GM12874 (cell line): ENCODE measurements at regions not wholly inside any gene's neighbourhood (a gene's known extent, or its start where the extent isn't known, plus 50 kb on each side); places are given as distances from the start of the nearest gene placed in this dataset.

ENCODE experiments used
- TF ChIP-seq, protein P1 (sequence below): IDR thresholded peaks from 2 replicates; pipeline ENCODE4 v1.5.1; 2011; ENCODE audit warnings: low read depth, mild to moderate bottlenecking, control low read depth, low read length, moderate library complexity; ENCODE audit not compliant: insufficient read depth

DNA sequence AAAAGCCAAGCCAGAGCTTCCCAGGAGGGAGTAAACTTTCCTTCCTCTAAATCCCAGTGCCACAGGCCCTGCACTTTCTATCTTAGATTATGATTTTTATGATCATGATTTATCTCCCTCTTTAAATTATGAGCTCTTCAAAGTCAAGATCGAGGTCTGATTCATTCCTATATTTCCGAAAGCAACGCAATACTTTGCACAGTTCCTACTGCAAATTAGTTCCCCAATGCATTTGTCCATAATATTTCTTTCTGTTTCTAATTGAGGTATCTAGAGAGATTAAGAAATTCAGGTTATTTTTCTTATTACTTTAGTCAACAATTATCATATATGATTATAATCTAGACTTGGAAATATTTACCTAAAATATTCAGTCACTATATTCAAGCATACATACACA, 173.1 kb upstream of the LPP start:
- TF ChIP-seq, protein P1, sequence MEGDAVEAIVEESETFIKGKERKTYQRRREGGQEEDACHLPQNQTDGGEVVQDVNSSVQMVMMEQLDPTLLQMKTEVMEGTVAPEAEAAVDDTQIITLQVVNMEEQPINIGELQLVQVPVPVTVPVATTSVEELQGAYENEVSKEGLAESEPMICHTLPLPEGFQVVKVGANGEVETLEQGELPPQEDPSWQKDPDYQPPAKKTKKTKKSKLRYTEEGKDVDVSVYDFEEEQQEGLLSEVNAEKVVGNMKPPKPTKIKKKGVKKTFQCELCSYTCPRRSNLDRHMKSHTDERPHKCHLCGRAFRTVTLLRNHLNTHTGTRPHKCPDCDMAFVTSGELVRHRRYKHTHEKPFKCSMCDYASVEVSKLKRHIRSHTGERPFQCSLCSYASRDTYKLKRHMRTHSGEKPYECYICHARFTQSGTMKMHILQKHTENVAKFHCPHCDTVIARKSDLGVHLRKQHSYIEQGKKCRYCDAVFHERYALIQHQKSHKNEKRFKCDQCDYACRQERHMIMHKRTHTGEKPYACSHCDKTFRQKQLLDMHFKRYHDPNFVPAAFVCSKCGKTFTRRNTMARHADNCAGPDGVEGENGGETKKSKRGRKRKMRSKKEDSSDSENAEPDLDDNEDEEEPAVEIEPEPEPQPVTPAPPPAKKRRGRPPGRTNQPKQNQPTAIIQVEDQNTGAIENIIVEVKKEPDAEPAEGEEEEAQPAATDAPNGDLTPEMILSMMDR, result no peak

DNA sequence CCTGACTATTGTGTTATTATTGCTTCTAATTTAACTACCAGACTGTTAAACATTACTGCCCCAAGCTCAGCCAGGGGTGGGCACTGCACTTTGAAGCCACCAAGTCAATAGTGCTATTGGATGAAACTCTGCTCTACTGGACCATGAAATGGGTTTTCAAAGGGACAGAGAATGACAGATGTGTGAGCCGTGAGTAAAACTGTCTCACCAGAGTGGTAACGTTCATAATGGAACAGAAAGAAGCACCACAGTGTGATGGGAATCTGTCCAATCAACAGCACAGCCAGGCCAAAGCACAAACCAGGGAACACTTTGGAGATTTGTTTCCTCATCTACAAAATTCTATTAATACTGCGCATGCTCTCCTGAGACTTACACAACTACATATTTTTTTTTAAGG, 171.8 kb upstream of the LPP start:
- TF ChIP-seq, protein P1, result no peak

DNA sequence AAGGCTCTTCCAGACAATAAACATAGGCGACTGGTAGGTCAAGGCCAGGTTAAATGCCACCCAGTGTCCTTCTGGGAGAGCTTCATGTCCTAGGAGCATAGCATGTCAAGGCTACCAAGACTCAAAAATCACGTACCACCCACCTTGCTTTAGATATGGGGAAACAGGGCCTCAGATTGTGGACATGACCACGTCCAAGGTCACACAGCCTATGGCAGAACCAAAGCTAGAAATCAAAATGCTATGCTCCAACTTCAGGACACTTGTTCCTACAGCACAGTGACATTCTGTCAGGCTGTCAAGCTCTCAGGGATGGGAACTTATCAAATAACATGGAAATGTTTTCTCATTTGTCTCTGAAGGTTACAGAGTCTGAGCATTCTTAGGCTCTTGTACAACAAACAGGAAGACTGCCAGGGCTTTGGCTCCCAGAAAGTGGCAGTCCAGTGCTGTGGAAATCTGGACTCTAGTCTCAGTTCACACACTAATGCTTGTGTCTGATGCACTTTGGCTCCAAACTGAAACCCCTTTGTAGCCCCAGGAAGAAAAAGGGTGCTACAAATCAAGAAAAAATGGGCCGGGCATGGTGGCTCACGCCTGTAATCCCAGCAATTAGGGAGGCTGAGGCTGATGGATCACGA, 170.4 kb upstream of the LPP start:
- TF ChIP-seq, protein P1, result no peak

DNA sequence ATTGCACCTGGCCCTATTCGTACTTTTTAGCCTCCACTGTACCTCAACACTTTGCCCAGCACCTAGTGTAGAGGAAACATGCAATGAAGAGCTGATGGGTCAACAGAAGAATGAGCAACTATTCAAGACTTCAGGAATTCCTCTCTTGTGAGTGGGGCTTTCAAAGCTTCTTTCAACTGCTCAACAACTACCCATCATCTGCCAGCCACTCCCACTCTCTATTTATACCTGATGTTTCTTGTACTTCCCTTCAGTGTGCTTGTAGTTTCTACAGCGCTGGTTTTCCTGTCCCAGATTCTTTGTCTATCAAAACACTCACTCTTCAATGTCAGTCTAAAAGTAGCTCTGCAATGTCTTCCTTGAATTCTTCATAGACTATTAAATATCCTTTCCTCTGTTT, 168.3 kb upstream of the LPP start:
- TF ChIP-seq, protein P1, result no peak

DNA sequence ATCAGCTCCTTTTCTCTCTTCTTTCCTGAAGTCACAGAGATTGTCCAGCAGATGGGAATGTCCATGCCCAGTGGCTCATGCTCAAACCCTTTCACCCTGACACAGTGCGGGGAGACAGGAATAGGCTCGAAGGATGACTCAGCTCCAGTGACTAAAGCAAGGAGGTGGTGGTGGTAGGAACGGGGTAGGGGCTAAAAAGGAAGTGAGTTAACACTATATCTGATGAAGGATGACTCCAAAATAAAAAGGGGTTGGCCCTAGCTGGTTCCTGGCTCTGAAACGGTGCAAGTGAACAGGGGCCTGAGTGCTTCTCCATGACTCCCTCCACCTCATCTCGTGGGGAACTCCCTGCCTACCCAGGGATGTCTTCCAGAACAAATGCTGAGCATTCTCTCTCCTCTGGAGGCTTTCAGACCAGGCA, 167.4 kb upstream of the LPP start:
- TF ChIP-seq, protein P1, result no peak

DNA sequence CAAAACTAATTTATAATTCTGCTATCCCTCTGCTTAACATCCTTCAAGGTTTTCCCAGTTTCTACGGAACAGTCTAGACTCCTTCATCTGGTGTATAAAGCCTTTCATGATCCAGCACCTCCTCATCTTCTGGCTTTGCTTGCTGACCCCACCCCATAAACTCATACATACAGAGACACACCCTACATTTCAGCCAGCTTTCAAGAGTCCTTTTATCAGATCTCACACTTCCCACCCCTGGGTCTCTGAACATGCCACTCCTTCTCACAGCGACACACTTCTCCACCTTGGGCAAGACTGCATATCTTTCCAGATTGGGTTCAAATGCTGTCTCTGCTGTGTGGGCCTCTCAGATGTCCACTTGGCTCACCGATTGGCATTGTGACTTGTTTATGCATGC, 166.8 kb upstream of the LPP start:
- TF ChIP-seq, protein P1, result no peak

DNA sequence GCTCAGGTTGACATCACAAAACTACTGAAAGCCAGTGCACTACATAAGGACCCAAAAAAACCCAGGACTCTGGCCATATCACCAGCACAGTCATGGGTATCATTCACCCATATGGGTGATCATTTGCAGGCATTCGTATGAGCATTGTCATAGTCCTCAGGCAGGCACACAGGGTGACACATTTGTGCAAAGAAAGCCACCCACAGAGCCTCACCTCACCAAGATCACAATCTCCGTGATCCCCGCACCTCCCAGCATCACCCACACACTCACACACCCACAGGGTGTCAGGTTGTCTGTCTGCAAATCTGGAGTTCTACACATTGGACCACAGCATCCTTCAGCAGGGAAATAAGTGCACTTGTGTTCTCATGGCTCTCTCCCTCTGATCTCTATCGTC, 166.0 kb upstream of the LPP start:
- TF ChIP-seq, protein P1, result no peak
